GM23338 (cell line): ENCODE measurements at regions not wholly inside any gene's neighbourhood (a gene's known extent, or its start where the extent isn't known, plus 50 kb on each side); places are given as distances from the start of the nearest gene placed in this dataset.

ENCODE experiments used
- ATAC-seq: fragments of 200-7000 bp; cut with Tn5 transposase; 3 replicates; pipeline ENCODE4 v1.9.1; 2020
- DNase-seq: peaks from one replicate; pipeline ENCODE4 v3.0.0-alpha.2; 2015; ENCODE audit warnings: low spot score
- H2AFZ ChIP-seq: fragments of 200-600 bp; sonication (generic); 2 replicates; pipeline ENCODE4 v1.8.0; 2016; ENCODE audit warnings: antibody characterized with exemption, mild to moderate bottlenecking, moderate library complexity
- H3F3A ChIP-seq: fragments of 200-600 bp; sonication (generic); replicated peaks from 2 replicates; pipeline ENCODE4 v1.8.0; 2017; ENCODE audit warnings: antibody characterized with exemption, mixed run types, low read depth
- H3K27ac ChIP-seq: fragments of 200-600 bp; sonication (generic); 2 replicates; pipeline ENCODE4 v1.6.1; 2016; ENCODE audit warnings: low read depth
- H3K27me3 ChIP-seq: fragments of 200-600 bp; sonication (generic); 2 replicates; pipeline ENCODE4 v1.8.0; 2016; ENCODE audit warnings: mild to moderate bottlenecking, mixed run types, moderate library complexity; ENCODE audit not compliant: insufficient read depth
- H3K36me3 ChIP-seq: fragments of 200-600 bp; sonication (generic); 2 replicates; pipeline ENCODE4 v1.8.0; 2016; ENCODE audit warnings: mild to moderate bottlenecking; ENCODE audit not compliant: insufficient read depth
- H3K4me1 ChIP-seq: fragments of 200-600 bp; sonication (generic); 2 replicates; pipeline ENCODE4 v1.8.0; 2016; ENCODE audit warnings: mild to moderate bottlenecking, moderate library complexity; ENCODE audit not compliant: insufficient read depth
- H3K4me2 ChIP-seq: fragments of 200-600 bp; sonication (generic); 2 replicates; pipeline ENCODE4 v1.7.1; 2017; ENCODE audit warnings: mixed run types
- H3K4me3 ChIP-seq: fragments of 200-600 bp; sonication (generic); 2 replicates; pipeline ENCODE4 v1.6.1; 2016; ENCODE audit warnings: mixed run types
- H3K79me2 ChIP-seq: fragments of 200-600 bp; sonication (generic); replicated peaks from 2 replicates; pipeline ENCODE4 v1.8.0; 2017; ENCODE audit warnings: mild to moderate bottlenecking; ENCODE audit not compliant: insufficient read depth
- H3K9me2 ChIP-seq: fragments of 200-600 bp; sonication (generic); 2 replicates; pipeline ENCODE4 v1.8.0; 2017; ENCODE audit not compliant: insufficient read depth
- H4K20me1 ChIP-seq: fragments of 200-600 bp; sonication (generic); replicated peaks from 2 replicates; pipeline ENCODE4 v1.8.0; 2017; ENCODE audit warnings: mild to moderate bottlenecking; ENCODE audit not compliant: insufficient read depth
- H3K27ac Mint-ChIP-seq: 2 replicates; pipeline ENCODE4 v1.8.0; 2020; ENCODE audit warnings: inconsistent platforms, mild to moderate bottlenecking, moderate library complexity, mixed read lengths
- H3K27me3 Mint-ChIP-seq: 3 replicates; pipeline ENCODE4 v1.8.0; 2022; ENCODE audit warnings: low read depth, mild to moderate bottlenecking, moderate library complexity, mixed read lengths, inconsistent platforms; ENCODE audit not compliant: insufficient read depth, poor library complexity
- H3K36me3 Mint-ChIP-seq: 3 replicates; pipeline ENCODE4 v1.8.0; 2021; ENCODE audit warnings: low read depth, mild to moderate bottlenecking, inconsistent platforms, moderate library complexity, mixed read lengths
- H3K4me1 Mint-ChIP-seq: 3 replicates; pipeline ENCODE4 v1.8.0; 2020; ENCODE audit warnings: mild to moderate bottlenecking, inconsistent platforms, mixed read lengths
- H3K4me3 Mint-ChIP-seq: 3 replicates; pipeline ENCODE4 v1.8.0; 2021; ENCODE audit warnings: moderate library complexity, mild to moderate bottlenecking, inconsistent platforms, mixed read lengths
- H3K9me3 Mint-ChIP-seq: 3 replicates; pipeline ENCODE4 v1.8.0; 2020; ENCODE audit warnings: moderate library complexity, mild to moderate bottlenecking, inconsistent platforms, mixed read lengths
- CREB1 ChIP-seq: fragments of 250-450 bp; sonication (Bioruptor Pico); IDR thresholded peaks from 2 replicates; pipeline ENCODE4 v1.5.0; 2020; ENCODE audit warnings: low read depth, mild to moderate bottlenecking, moderate library complexity
- EZH2phosphoT487 ChIP-seq: fragments of 200-600 bp; sonication (generic); IDR thresholded peaks from one replicate; pipeline ENCODE4 v1.8.1; 2018; ENCODE audit warnings: antibody characterized with exemption; ENCODE audit not compliant: unreplicated experiment
- JUNB ChIP-seq: IDR thresholded peaks from one replicate; pipeline ENCODE4 v1.6.1; 2016; ENCODE audit warnings: antibody characterized with exemption; ENCODE audit not compliant: unreplicated experiment
- POLR2AphosphoS5 ChIP-seq: IDR thresholded peaks from 2 replicates; pipeline ENCODE4 v1.6.1; 2016; ENCODE audit warnings: antibody characterized with exemption, low read depth
- REST ChIP-seq: IDR thresholded peaks from one replicate; pipeline ENCODE4 v1.6.1; 2018; ENCODE audit warnings: antibody characterized with exemption; ENCODE audit not compliant: unreplicated experiment
- STAT1 ChIP-seq: IDR thresholded peaks from one replicate; pipeline ENCODE4 v1.6.1; 2016; ENCODE audit warnings: antibody characterized with exemption; ENCODE audit not compliant: unreplicated experiment
- ZNF114 ChIP-seq: fragments of 250-450 bp; sonication (Bioruptor Pico); IDR thresholded peaks from 2 replicates; pipeline ENCODE4 v1.5.0; 2020; ENCODE audit warnings: mild to moderate bottlenecking, moderate library complexity
- ZNF331 ChIP-seq: fragments of 250-450 bp; sonication (Bioruptor Pico); IDR thresholded peaks from 2 replicates; pipeline ENCODE4 v1.5.0; 2020; ENCODE audit warnings: low read depth, mild to moderate bottlenecking, moderate library complexity
- ZNF462 ChIP-seq: fragments of 250-450 bp; sonication (Bioruptor Pico); IDR thresholded peaks from 2 replicates; pipeline ENCODE4 v1.5.0; 2020; ENCODE audit warnings: mild to moderate bottlenecking, moderate library complexity

- TF ChIP-seq ZNF462, result no peak
Observed at GRCh38 chr20:50266293-50267040, 75.8 kb downstream of the CEBPB start (continued).

GRCh38 chr20:50267041-50267865, 76.6 kb downstream of the CEBPB start:
- ATAC-seq (peak; percentile 90), DNase-seq (peak; percentile 71)
- no peak for TF ChIP-seq REST
- TF ChIP-seq EZH2phosphoT487, result no peak
- TF ChIP-seq STAT1, result no peak
- no peak for TF ChIP-seq POLR2AphosphoS5
- TF ChIP-seq ZNF114 (CRISPR knock-in tag), result no peak
- TF ChIP-seq ZNF331 (CRISPR knock-in tag), result no peak
- TF ChIP-seq CREB1, result no peak
- no peak for TF ChIP-seq JUNB
- Mint-ChIP-seq H3K4me3 (no peak overlapping the region), H3K36me3 (no peaks in the 10 kb centered on the region), H3K27ac (no peak overlapping the region), H3K4me1 (peaks cover 14% of the 10 kb centered on the region), H3K27me3 (peaks cover 13% of the 10 kb centered on the region), H3K9me3 (no peaks in the 10 kb centered on the region)
- Histone ChIP-seq H3F3A (no peaks in the 10 kb centered on the region), H2AFZ (peak overlapping the region; percentile 97), H3K4me2 (peak overlapping the region; percentile 65; the same call in 1 of the 2 replicates), H3K79me2 (no peaks in the 10 kb centered on the region), H3K27me3 (no peaks in the 10 kb centered on the region), H4K20me1 (no peaks in the 10 kb centered on the region), H3K9me2 (no peaks in the 10 kb centered on the region), H3K27ac (no peak overlapping the region), H3K36me3 (no peaks in the 10 kb centered on the region), H3K4me3 (no peak overlapping the region), H3K4me1 (peaks cover 5% of the 10 kb centered on the region; the same call in 1 of the 2 replicates)
